Hypothalamus (tissue), 51 donors: ENCODE measurements at regions not wholly inside any gene's neighbourhood (a gene's known extent, or its start where the extent isn't known, plus 50 kb on each side); places are given as distances from the start of the nearest gene placed in this dataset.
"Not testable (repeated sequence)": the region's sequence is repeated elsewhere in the genome, so short reads cannot be mapped to it uniquely, and the experiment has no call there.

Source experiments
- DNase-seq, 51 donors: peaks; one replicate each; lab custom pipeline; 2025; lab: John Stamatoyannopoulos, UW

DNA sequence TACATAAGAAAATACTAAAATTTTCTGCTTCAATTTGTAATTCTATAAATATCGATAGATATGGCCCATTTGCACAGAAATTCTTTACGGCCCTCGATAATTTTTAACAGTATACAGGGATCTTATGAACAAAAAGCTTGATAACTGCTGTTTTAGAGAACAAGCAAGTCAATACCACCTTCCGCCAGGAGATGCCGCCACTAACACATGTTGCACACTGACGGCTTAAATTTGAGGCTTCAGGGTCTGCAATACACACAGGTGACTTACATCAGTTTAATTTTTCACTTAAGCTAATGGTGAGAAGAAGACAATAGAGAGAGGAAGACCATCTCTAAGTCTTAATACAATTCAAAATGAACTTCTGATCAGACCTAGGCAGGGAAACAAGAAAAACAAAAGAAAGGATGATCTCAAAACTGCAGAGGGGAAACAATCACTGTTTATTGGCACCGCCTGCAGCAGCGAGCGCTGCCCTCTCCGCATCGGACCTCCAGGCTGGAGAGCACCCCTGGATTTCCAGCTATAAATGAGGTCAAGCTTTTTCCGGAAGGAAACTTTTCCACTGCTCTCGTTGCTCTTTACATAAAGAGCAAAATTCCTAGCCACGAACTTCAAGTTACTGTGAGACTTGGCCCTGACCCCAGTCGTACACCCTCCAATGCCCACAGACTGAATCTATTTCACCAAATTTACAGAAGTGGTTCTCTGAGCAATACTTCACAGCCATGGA lies 53.9 kb downstream of the OTOR start:
- peak in 38 of 51 donors; percentile 1 to 65 (median 31) for DNase-seq

DNA sequence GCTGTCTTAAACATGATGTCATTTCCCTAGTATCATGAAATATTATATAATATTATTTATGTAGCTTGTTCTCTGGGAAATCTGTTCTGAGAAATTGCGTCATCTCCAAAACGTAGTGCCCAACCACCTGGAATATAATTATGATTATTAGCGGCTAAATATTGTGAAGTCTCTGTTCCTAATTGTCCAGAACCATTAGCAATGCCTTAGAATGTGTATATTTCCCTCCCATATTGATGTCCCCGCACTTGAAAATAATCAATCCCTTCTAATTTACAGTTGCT lies 54.4 kb downstream of the OTOR start:
- DNase-seq: no peak

DNA sequence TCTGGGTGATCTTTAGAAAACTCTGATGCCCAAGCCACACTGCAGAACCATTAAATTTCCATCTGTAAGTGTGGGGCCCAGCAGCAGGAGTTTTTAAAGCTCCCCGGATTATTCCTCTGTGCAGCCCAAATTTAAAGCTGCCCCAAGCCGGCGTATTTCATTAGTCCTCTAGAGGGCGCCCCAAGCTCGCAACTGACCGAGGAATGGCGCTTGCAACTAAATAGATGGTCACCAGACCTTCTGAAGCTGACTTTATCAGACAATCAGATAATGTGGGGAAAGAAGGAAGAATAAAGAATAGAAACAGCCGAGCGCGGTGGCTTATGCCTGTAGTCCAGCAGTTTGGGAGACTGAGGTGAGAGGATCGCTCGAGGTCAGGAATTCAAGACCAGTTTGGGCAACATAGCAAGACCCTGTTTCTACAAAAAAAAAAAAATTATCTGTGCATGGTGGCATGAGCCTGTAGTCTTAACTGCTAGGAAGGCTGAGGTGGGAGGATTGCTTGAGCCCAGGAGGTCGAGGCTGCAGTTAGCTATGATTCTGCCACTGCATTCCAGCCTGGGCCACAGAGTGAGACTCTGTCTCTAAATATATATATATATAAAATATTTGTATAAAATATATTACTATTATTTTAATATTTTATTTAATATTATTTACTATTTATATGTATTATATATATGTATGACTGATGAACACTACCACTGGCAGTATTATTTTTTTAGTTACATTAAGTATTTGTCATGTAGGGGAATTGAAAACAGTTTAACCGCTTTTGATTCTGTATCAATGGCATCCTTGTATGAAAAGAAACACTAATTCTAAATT lies 56.0 kb downstream of the OTOR start:
- DNase-seq: peak in 40 of 51 donors; percentile 1 to 75 (median 31)

DNA sequence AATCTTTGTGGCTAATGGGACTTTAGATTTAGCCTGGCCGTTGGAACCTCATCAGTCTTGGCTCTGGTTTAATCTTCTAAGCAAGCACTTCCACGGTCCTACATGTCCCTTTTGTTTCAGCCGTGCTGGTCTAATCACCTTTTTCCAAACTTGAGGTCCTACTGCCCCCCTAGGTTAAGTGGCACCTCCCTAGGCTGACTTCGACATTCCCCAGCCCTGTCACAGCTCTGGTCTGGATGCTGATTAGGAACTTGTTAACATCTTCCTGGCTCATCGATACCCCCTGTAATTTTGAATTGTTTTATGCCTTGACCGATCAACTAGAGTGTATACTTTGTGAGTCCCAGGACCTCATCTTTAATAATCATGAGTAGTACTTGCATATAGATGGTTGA lies 56.6 kb downstream of the OTOR start:
- DNase-seq: no peak

DNA sequence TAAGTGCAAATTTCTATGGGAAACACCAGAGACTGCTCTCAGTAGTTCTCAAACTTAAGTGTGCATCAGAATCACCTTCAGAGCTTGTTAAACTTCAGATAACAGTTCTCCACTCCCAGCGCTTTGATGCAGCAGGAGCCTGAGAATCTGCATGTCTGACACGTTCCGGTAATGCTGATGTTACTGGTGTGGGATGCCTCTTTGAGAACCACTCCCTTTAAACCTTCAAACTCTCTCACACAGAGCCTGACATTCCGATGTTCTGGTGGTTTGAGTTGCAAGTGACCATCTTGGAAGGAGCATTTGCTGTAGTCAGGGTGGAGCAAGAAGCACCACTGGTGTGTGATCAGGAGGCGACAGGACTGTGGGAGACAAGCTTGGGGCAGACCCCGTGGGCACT lies 57.9 kb downstream of the OTOR start:
- DNase-seq: no peak

DNA sequence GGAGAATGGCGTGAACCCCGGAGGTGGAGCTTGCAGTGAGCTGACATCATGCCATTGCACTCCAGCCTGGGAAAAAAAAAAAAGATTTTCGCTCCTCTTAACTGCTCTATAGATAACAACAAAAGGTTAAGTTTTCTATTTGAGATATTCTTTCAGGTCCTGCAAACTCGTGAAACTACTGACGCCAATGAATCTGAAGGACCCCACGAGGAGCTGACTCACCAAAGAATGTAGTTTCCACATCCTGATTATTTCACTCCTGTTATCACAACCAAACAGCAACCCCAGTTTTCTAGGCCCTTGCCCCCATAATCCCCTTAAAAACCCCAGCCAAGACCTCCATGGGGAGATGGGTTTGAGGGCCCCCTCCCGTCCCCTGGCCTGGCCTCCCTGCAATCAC lies 58.7 kb downstream of the OTOR start:
- DNase-seq: no peak

DNA sequence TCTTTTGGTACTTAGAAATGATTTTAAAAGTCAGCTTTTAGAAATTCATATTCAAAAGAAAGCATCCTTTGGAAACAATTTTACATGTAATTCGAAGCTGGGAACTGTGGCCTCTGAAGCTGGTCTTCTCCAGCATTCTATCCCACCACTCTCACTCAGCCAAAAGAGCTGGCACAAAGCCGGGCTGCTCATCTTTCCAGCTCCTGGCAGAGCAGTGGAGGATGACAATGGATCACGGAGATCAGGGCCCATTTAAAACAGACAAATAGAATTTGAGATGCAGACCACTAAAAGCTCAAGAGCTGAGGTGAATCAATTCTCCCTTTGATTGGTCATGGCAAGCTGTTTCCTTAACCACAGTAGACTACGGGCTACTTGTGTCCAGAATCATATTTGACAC lies 60.6 kb downstream of the OTOR start:
- no peak for DNase-seq

DNA sequence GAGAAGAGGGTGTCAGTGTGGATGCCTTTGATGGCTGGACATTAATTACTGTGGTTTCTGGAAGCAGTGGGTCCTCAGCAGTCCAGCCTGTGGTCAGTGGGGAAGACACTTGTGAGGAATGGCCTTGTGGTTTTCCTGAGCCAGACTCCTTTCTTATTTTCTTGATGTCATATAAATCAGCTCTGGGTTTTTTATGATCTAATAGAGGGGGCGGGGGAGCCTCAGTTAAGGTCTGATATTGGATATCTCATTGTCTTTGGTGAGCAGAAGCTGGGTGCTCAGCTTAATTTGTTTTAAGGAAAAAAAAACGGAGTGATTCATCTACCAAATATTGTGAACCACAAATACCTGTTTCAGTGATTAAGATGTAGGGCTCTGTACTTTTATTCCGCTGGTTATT lies 62.1 kb downstream of the OTOR start:
- DNase-seq: no peak

DNA sequence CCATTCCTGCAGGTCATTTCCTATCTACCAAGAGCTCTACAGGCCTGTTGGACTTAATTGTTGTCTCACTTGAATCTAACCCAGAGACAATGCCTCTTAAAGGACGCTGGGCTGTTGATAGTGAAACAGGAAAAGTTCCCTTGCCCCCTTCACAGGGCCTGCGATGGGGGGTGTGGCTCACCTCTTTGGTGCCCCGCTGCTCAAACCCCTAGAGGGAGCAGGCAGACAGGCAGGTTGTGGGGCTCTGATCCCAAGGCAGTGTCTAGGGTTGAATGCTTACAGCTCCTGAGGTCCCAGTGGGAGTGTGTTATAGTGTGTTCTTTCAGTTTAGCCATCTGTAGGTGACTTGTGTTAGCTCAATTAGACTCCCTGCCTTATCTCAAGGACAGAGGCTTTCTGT lies 68.0 kb downstream of the OTOR start:
- no peak for DNase-seq

DNA sequence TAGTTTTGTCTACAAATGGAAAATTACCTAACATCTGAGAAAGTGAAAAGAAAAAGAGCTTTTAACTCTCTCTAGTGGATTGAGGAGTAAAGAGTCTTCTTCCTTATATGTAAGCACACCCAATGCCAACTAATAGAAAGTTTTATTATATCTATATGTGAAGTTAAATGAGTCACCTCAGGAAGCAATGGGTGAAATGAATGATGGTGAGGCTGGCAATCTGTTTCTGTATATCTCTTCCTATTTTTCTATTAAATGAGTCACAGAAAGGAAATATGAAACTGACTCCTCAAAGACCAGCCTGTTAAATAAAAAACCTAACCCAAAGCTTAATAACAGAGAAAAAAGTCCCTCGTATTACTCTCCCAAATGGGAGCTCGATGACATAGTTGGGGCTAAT lies 71.3 kb downstream of the OTOR start:
- no peak for DNase-seq

DNA sequence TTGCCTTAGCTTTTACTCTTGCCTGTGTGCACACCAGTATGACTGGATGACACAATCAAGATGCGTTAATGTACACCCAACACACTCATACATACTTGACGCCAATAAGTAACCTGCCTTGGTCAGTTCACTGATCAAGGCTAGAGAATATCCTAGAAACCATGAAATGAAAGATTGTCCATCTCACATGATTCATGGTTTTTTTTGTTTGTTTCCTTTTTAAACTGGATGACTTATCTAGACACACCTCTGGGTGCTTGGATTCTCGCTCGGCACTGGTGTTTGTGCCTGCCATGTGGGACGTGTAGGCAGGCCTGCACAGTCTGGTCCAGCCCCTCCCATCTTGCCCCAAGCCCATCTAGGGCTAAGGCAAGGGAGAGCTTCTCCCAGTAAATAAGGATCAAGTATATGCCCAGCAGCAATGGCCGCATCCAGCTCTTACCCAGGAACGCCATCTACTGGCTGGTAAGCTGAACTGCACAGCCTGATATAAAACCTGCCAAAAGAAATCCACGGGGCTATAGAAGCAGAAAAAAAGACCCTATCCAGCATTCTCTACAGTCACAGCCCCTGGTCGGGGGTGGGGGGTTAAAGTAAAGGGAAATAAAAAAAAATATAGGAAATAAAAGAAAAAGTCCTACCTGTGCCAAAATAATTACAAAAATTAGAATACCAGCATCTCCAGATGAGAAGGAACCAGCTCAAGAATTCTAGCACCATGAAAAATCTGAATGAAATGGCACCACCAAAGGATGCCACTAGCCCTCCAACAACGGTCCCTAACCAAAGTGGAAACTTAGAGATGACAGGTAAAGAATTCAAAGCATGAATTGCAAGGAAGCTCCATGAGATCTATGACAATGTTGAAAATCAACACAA lies 73.3 kb downstream of the OTOR start:
- DNase-seq: peak in 3 of 51 donors; percentile 0 to 12 (median 7)

DNA sequence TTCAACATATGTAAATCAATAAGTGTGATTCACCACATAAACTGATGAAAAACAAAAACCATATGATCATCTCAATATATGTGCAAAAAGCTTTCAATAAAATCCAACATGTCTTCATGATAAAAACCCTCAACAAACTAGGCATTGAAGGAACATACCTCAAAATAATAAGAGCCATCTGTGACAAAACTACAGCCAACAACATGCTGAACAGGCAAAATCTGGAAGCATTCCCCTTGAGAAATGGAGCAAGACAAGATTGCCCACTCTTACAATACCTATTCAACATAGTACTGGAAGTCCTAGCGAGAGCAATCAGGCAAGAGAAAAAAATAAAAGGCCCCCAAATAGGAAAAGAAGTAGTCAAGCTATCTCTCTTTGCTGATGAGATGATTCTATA lies 76.5 kb downstream of the OTOR start:
- no peak for DNase-seq

DNA sequence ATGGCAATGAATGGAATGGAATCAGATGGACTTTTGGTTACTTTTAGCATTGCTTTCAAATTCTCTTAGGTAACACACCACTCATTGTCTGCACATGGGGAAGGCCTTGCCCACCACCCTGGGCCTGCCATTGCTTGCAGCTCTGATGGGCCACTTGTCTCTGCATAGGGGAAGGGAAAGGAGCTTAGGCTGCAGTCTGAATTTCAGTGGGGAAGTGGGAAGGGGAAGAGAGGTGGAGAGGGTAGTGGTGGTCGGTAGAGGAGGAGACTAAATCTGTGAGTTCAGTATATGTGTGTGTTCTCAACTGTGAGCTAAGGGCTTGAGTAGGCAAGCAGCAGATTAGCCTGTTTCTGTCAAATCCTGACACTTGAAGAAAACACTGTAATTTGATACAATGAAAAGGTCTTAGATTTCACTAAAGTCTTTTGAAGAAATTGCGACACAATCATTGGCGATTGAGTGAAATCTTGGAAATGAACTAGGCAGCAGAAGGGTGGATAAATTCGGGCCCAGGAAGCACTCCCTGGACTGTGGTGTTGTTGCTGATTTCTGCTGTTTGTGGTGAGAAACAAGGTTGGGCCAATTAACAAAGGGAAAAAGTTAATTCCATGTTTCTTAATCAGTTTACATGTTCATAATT lies 80.6 kb downstream of the OTOR start:
- DNase-seq: no peak

DNA sequence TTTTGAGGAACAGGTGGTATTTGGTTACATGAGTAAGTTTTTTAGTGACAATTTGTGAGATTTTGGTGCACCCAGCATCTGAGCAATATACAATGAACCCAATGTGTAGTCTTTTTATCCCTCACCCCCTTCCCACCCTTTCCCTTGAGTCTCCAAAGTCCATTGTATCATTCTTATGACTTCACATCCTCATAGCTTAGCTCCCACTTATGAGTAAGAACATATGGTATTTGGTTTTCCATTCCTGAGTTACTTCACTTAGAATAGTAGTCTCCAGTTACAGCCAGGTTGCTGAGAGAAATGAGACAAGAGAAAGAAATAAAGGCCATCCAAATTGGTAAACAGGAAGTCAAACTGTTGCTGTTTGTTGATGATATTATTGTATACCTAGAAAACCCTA lies 87.5 kb downstream of the OTOR start:
- not testable (repeated sequence) for DNase-seq

DNA sequence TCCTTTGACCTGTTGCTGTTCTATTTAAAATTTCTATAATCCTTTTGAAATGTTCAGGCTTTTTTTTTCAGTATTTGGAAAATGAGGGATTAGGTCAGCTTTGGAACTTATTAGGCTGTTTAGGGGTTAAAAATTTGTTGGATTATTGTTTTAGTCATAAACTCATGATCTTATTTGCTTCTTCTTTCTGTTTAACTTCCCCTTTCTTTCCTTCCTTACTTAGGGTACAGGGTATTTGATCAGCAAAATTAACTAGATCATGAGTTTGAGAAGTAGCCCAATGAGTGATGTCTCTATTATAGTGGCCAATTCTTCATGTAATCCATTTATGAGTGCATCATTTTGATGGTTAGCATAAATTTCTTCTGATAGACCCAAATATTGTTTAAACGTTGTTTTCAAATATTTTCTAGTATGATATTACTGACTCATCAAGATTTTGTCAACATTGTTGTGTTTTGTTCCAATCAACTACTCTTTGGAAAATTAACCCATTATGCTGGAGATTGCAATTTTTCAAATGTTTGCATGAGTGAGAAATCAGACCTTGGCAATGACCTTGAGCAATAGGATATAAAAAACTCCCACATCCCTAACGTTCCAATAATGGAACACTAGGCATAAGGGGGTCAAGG lies 94.4 kb downstream of the OTOR start:
- DNase-seq: no peak

DNA sequence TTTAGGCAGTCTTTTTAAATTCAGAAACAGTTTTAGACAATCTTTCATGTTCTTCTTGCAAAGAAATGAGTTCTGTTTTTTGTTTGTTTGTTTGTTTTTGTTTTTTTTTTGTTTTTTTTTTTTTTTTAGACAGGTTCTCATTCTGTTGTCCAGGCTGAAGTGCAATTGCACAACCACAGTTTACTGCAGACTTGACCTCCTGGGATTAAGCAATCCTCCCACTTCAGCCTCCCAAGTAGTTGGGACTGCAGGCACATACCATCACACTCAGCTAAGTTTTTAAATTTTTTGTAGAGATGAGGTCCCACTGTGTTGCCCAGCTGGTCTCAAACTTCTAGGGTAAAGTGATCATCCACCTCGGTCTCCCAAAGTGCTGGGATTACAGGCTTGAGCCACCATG lies 96.2 kb downstream of the OTOR start:
- no peak for DNase-seq

DNA sequence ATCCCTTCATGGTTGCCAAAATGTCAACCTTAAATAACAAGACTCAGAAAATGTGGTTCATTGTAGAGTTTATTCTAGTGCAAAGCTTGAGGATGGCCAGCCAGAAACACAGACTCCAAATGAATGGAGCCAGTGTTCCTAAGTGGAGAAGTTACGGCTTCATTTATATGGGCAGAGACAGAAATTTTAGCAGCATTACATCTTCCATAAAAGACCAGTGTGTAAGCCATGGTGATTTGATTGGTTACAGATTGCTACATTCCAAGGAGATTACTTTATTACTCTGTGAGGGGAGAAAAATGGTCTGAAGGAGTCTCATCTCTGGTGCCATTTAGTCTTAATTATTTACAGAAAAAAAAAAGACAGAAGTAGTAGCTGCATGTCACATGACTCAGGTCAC lies 97.8 kb downstream of the OTOR start:
- DNase-seq: no peak

DNA sequence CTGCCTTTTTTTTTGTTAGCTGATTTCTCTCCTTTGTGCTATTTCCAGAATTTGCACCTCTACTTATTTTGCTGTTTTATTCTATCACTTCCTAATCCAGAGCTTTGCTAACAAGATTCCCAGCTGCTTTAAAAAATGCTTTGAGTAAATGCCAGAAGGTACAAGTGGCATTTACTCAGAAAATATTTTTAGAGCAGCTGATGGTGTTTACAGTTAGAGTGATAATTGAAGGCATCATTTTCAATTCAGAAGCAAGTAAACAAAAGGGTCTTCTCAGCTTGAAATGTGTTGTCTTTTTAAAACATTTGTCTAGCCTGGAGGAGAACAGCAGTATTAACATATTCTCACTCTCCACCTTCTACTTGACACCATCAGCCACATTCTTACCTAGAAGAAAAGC lies 99.9 kb downstream of the OTOR start:
- DNase-seq: no peak

DNA sequence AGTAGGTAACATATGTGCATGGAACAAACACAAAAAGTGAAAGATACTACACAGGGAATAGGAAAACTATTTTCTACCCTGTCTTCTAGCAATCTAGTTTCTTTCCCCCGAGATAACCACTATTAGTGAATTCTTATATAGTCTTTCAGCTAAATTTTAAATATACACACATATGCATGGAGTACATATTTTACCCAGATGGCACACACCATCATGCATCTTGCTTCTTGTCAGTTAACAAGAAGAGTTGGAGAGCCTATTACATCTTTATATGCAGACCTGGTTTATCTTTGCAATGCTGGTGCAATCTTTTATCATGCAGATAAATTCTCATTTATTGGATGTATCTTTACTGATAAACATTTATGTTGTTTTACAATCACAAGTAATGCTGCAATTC lies 100.4 kb downstream of the OTOR start:
- no peak for DNase-seq

DNA sequence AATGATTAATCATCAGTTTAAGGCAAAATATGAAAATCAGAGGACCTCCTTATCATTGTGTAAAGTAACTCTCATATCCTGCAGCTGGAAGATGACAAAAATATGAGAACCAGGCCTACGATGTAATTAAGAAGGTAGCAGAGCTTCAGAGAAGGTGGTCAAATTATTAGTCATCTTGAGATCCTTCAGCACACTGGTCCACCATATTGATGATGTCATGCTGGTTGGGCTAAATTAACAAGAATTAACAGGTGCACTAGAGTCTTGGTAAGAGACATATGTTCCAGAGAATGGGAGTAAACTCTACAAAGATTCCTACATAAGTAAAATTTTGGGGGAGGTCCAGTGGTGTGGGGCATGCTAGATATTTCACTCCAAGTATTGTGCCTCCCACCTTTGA lies 112.8 kb downstream of the OTOR start:
- DNase-seq: no peak

DNA sequence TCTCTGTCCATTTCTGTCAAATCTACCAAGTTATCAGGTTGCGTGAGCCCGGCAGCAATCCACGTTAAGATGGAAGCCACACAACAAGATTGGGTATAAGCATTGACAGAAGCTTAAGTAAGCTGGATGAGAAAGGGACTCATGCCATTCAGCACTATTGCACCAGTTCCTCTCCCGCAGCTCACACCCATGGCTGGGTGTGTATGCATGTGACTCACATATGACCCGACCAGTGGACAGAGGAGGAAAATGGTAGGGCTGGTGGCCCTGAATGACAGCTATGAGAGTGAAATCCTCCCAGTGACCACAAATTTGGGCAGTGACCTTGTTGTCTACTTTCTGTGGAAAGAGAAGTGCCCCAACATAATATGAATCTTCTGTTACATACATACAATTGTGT lies 113.5 kb downstream of the OTOR start:
- no peak for DNase-seq
